ENCODE measurements at regions not wholly inside any gene's neighbourhood (a gene's known extent, or its start where the extent isn't known, plus 50 kb on each side); places are given as distances from the start of the nearest gene placed in this dataset.

GRCh38 chr16:54455030-54455725 is 168.6 kb upstream of the IRX3 start:
- no peak overlapping the region for H3K4me3 ChIP-seq (ENCODE audit: low read depth, low read length)
- ATAC-seq (ENCODE audit: low read depth in 2 of 2), result no peak
- Mint-ChIP-seq H3K27me3 (no peaks in the 10 kb centered on the region), H3K36me3 (no peaks in the 10 kb centered on the region), H3K27ac (no peak overlapping the region), H3K9me3 (peaks cover 0 to 4% (median 0%) of the 10 kb centered on the region in 7 donors), H3K4me1 (no peaks in the 10 kb centered on the region), H3K4me3 (no peak overlapping the region)
- no peaks in the 10 kb centered on the region for H3K36me3 ChIP-seq (ENCODE audit: control insufficient read depth, insufficient read depth, low read length)
- no peak overlapping the region for H3K27ac ChIP-seq (ENCODE audit: insufficient read depth, low read length, poor library complexity, severe bottlenecking)
- no peaks in the 10 kb centered on the region for H3K4me1 ChIP-seq (ENCODE audit: control insufficient read depth, insufficient read depth, low read length, poor library complexity, severe bottlenecking)
- no peak for DNase-seq
- no peaks in the 10 kb centered on the region for H3K9me3 ChIP-seq (ENCODE audit: control insufficient read depth in 2 of 2, low read length in 2 of 2)
- H3K27me3 ChIP-seq (ENCODE audit: control insufficient read depth, insufficient read depth, low read length), result no peaks in the 10 kb centered on the region

GRCh38 chr16:54454616-54455015 is 168.0 kb upstream of the IRX3 start:
- ATAC-seq (ENCODE audit: low read depth in 2 of 2) (no peak), DNase-seq (peak in 1 of 3 donors; percentile 14)
- Mint-ChIP-seq H3K4me3 (no peak overlapping the region), H3K4me1 (no peaks in the 10 kb centered on the region), H3K27ac (no peak overlapping the region), H3K9me3 (peaks cover 0 to 4% (median 0%) of the 10 kb centered on the region in 7 donors), H3K27me3 (no peaks in the 10 kb centered on the region), H3K36me3 (no peaks in the 10 kb centered on the region)
- no peaks in the 10 kb centered on the region for H3K4me1 ChIP-seq (ENCODE audit: control insufficient read depth, insufficient read depth, low read length, poor library complexity, severe bottlenecking)
- no peaks in the 10 kb centered on the region for H3K9me3 ChIP-seq (ENCODE audit: control insufficient read depth in 2 of 2, low read length in 2 of 2)
- no peaks in the 10 kb centered on the region for H3K27me3 ChIP-seq (ENCODE audit: control insufficient read depth, insufficient read depth, low read length)
- no peak overlapping the region for H3K4me3 ChIP-seq (ENCODE audit: low read depth, low read length)
- no peak overlapping the region for H3K27ac ChIP-seq (ENCODE audit: insufficient read depth, low read length, poor library complexity, severe bottlenecking)
- no peaks in the 10 kb centered on the region for H3K36me3 ChIP-seq (ENCODE audit: control insufficient read depth, insufficient read depth, low read length)

- no peaks in the 10 kb centered on the region for H3K9me3 ChIP-seq (ENCODE audit: control insufficient read depth in 2 of 2, low read length in 2 of 2)
- Mint-ChIP-seq H3K4me1 (no peaks in the 10 kb centered on the region), H3K9me3 (peaks cover 0 to 4% (median 0%) of the 10 kb centered on the region in 7 donors), H3K36me3 (no peaks in the 10 kb centered on the region), H3K4me3 (no peak overlapping the region), H3K27me3 (no peaks in the 10 kb centered on the region), H3K27ac (no peak overlapping the region)
- H3K27ac ChIP-seq (ENCODE audit: insufficient read depth, low read length, poor library complexity, severe bottlenecking), result no peak overlapping the region
- H3K27me3 ChIP-seq (ENCODE audit: control insufficient read depth, insufficient read depth, low read length), result no peaks in the 10 kb centered on the region
- ATAC-seq (ENCODE audit: low read depth in 2 of 2) (no peak), DNase-seq (no peak)
- H3K36me3 ChIP-seq (ENCODE audit: control insufficient read depth, insufficient read depth, low read length), result no peaks in the 10 kb centered on the region
- no peaks in the 10 kb centered on the region for H3K4me1 ChIP-seq (ENCODE audit: control insufficient read depth, insufficient read depth, low read length, poor library complexity, severe bottlenecking)
- no peak overlapping the region for H3K4me3 ChIP-seq (ENCODE audit: low read depth, low read length)
Measured at GRCh38 chr16:54453871-54454270, 167.3 kb upstream of the IRX3 start.

GRCh38 chr16:54447576-54448440 is 161.2 kb upstream of the IRX3 start:
- Histone ChIP-seq H3K9me3 (ENCODE audit: control insufficient read depth in 2 of 2, low read length in 2 of 2) (no peaks in the 10 kb centered on the region), H3K27me3 (ENCODE audit: control insufficient read depth, insufficient read depth, low read length) (peaks cover 3% of the 10 kb centered on the region), H3K4me3 (ENCODE audit: low read depth, low read length) (no peak overlapping the region), H3K4me1 (ENCODE audit: control insufficient read depth, insufficient read depth, low read length, poor library complexity, severe bottlenecking) (no peaks in the 10 kb centered on the region), H3K27ac (ENCODE audit: insufficient read depth, low read length, poor library complexity, severe bottlenecking) (no peak overlapping the region), H3K36me3 (ENCODE audit: control insufficient read depth, insufficient read depth, low read length) (no peaks in the 10 kb centered on the region)
- H3K27ac Mint-ChIP-seq, result no peak overlapping the region
- no peaks in the 10 kb centered on the region for H3K36me3 Mint-ChIP-seq
- no peaks in the 10 kb centered on the region for H3K27me3 Mint-ChIP-seq
- no peak for ATAC-seq (ENCODE audit: low read depth in 2 of 2)
- H3K4me1 Mint-ChIP-seq, result no peaks in the 10 kb centered on the region
- no peak for DNase-seq
- H3K9me3 Mint-ChIP-seq, result peaks cover 0 to 2% (median 0%) of the 10 kb centered on the region in 7 donors
- H3K4me3 Mint-ChIP-seq, result no peak overlapping the region

- H3K27me3 Mint-ChIP-seq, result no peaks in the 10 kb centered on the region
- H3K4me3 Mint-ChIP-seq, result no peak overlapping the region
- DNase-seq (no peak), ATAC-seq (ENCODE audit: low read depth in 2 of 2) (no peak)
- no peaks in the 10 kb centered on the region for H3K4me1 Mint-ChIP-seq
- H3K27me3 ChIP-seq (ENCODE audit: control insufficient read depth, insufficient read depth, low read length), result peaks cover 3% of the 10 kb centered on the region
- H3K9me3 Mint-ChIP-seq, result peaks cover 0 to 1% (median 0%) of the 10 kb centered on the region in 7 donors
- H3K36me3 ChIP-seq (ENCODE audit: control insufficient read depth, insufficient read depth, low read length), result no peaks in the 10 kb centered on the region
- H3K9me3 ChIP-seq (ENCODE audit: control insufficient read depth in 2 of 2, low read length in 2 of 2), result no peaks in the 10 kb centered on the region
- no peak overlapping the region for H3K27ac ChIP-seq (ENCODE audit: insufficient read depth, low read length, poor library complexity, severe bottlenecking)
- H3K27ac Mint-ChIP-seq, result no peak overlapping the region
- no peaks in the 10 kb centered on the region for H3K36me3 Mint-ChIP-seq
- no peak overlapping the region for H3K4me3 ChIP-seq (ENCODE audit: low read depth, low read length)
- no peaks in the 10 kb centered on the region for H3K4me1 ChIP-seq (ENCODE audit: control insufficient read depth, insufficient read depth, low read length, poor library complexity, severe bottlenecking)
Measured at GRCh38 chr16:54446639-54447038, 160.1 kb upstream of the IRX3 start.

- Mint-ChIP-seq H3K9me3 (peaks cover 0 to 1% (median 0%) of the 10 kb centered on the region in 7 donors), H3K4me1 (no peaks in the 10 kb centered on the region), H3K36me3 (no peaks in the 10 kb centered on the region), H3K27me3 (peaks cover 6% of the 10 kb centered on the region), H3K27ac (no peak overlapping the region), H3K4me3 (no peak overlapping the region)
- ATAC-seq (ENCODE audit: low read depth in 2 of 2) (no peak), DNase-seq (no peak)
- H3K4me3 ChIP-seq (ENCODE audit: low read depth, low read length), result no peak overlapping the region
- H3K27ac ChIP-seq (ENCODE audit: insufficient read depth, low read length, poor library complexity, severe bottlenecking), result no peak overlapping the region
- no peaks in the 10 kb centered on the region for H3K9me3 ChIP-seq (ENCODE audit: control insufficient read depth in 2 of 2, low read length in 2 of 2)
- no peaks in the 10 kb centered on the region for H3K4me1 ChIP-seq (ENCODE audit: control insufficient read depth, insufficient read depth, low read length, poor library complexity, severe bottlenecking)
- peaks cover 3% of the 10 kb centered on the region for H3K27me3 ChIP-seq (ENCODE audit: control insufficient read depth, insufficient read depth, low read length)
- H3K36me3 ChIP-seq (ENCODE audit: control insufficient read depth, insufficient read depth, low read length), result no peaks in the 10 kb centered on the region
Measured at GRCh38 chr16:54444851-54445458, 158.4 kb upstream of the IRX3 start.

GRCh38 chr16:54443839-54444238 is 157.3 kb upstream of the IRX3 start:
- Histone ChIP-seq H3K27me3 (ENCODE audit: control insufficient read depth, insufficient read depth, low read length) (peaks cover 3% of the 10 kb centered on the region), H3K4me1 (ENCODE audit: control insufficient read depth, insufficient read depth, low read length, poor library complexity, severe bottlenecking) (no peaks in the 10 kb centered on the region), H3K27ac (ENCODE audit: insufficient read depth, low read length, poor library complexity, severe bottlenecking) (no peak overlapping the region), H3K4me3 (ENCODE audit: low read depth, low read length) (no peak overlapping the region), H3K36me3 (ENCODE audit: control insufficient read depth, insufficient read depth, low read length) (no peaks in the 10 kb centered on the region), H3K9me3 (ENCODE audit: control insufficient read depth in 2 of 2, low read length in 2 of 2) (no peaks in the 10 kb centered on the region)
- Mint-ChIP-seq H3K27me3 (peaks cover 6% of the 10 kb centered on the region), H3K27ac (no peak overlapping the region), H3K36me3 (no peaks in the 10 kb centered on the region), H3K4me3 (no peak overlapping the region), H3K9me3 (peaks cover 0 to 1% (median 0%) of the 10 kb centered on the region in 7 donors), H3K4me1 (no peaks in the 10 kb centered on the region)
- ATAC-seq (ENCODE audit: low read depth in 2 of 2), result no peak
- DNase-seq, result no peak

Measured in CD4-positive, CD25-positive, alpha-beta regulatory T cell (primary cell).